ENCODE measurements at regions not wholly inside any gene's neighbourhood (a gene's known extent, or its start where the extent isn't known, plus 50 kb on each side); places are given as distances from the start of the nearest gene placed in this dataset.
"Not testable (repeated sequence)": the region's sequence is repeated elsewhere in the genome, so short reads cannot be mapped to it uniquely, and the experiment has no call there.

DNA sequence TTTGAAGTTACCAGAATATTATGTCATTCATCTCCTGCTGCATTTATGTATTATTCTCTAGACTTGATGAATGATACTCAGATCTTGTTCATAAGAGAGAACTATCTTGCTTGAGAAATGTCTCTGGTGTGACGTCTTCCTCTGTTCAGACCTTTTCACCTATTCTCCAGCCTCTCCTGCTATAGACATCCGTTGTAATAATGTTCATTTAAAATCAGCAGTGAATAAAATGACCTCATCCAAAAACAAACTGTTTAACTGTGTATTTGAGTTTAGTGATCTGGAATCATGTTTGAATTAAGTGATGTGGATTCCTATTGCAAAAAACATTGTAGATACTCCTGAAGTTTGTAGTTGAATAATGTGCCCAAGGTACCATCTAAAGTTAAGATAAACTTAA, 487.1 kb downstream of the PCNX1 start:
- H3K9me3 ChIP-seq (ENCODE audit: control insufficient read depth, insufficient read depth, low read length) = no peaks in the 10 kb centered on the region
- H3K36me3 ChIP-seq (ENCODE audit: insufficient read depth, low read length) = no peaks in the 10 kb centered on the region
- H3K4me1 ChIP-seq (ENCODE audit: insufficient read depth, low read length) = no peaks in the 10 kb centered on the region
- no peak overlapping the region for H3K9ac ChIP-seq (ENCODE audit: low read depth, low read length)

DNA sequence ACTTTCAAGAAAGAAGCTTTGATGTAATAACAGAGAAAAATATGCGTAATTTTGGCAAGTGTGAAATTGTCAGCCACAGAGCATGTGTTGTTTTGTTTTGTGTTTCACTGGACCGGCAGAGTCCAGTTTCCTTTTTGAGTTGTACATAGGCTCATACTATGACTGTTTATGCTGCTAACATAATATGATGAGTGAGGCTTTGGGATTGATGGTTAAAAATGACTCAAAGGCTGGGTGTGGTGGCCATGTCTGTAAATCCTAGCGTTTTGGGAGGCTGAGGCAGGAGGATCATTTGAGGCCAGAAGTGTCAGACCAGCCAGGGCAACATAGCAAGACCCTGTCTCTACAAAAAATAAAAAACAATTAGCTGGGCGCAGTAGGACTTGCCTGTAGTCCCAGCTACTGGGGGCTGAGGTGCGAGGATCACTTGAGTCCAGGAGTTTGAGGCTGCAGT, 487.9 kb downstream of the PCNX1 start:
- Histone ChIP-seq H3K4me1 (ENCODE audit: insufficient read depth, low read length) (no peaks in the 10 kb centered on the region), H3K9me3 (ENCODE audit: control insufficient read depth, insufficient read depth, low read length) (no peaks in the 10 kb centered on the region), H3K9ac (ENCODE audit: low read depth, low read length) (no peak overlapping the region), H3K36me3 (ENCODE audit: insufficient read depth, low read length) (no peaks in the 10 kb centered on the region)

DNA sequence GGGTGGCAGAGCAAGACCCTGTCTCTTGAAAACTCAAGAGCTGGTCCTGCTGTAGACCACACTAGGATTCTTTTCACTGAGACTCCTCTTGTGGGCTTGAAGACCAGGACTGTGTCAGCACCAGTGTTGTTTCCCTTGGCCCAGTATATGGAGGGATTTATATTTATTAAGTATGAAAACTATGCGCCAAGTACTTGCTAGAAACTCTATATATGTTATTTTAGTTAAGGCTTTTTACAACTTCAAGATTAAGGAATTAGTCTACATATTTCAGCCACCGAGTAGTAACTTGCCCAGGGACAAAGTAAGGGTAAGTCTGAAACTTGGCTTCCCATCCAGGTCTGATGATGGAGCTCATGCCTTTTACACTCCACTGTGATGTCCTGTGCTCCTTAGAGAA, 488.4 kb downstream of the PCNX1 start:
- no peaks in the 10 kb centered on the region for H3K9me3 ChIP-seq (ENCODE audit: control insufficient read depth, insufficient read depth, low read length)

DNA sequence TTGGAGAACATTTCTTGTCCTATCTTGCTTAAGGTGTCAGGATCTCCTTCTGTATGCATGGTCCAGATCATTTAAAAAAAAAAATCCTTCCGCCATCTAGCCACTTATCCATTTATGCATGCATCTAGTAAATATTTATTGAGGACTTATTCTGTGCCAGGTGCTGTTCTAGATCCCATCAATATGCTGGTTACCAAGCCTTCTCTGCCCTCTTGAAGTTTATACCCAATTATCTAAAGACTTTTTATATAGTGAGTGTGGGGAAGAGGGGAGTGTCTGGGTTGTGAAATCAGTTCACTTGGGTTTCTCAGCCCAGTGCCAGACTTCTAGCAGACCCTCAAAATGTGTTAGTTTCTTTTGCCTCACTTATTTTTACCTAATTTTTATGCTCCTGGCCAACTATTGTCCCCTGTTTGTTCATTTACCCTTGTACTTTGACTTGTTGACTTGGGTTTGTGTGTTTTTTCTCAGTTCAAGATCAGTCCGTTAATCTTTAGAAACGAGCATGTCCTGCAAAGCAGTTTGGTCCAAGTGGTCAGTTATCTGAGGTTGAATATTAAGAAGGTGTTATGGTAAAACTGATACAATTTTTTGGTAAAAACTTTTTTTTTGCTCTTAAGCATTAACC, 488.9 kb downstream of the PCNX1 start:
- H3K9ac ChIP-seq (ENCODE audit: low read depth, low read length) = no peak overlapping the region
- 0 out of 2 replicates have a peak, but pooled peaks cover 3% of the 10 kb centered on the region for H3K4me1 ChIP-seq (ENCODE audit: insufficient read depth, low read length)
- no peaks in the 10 kb centered on the region for H3K36me3 ChIP-seq (ENCODE audit: insufficient read depth, low read length)
- no peaks in the 10 kb centered on the region for H3K9me3 ChIP-seq (ENCODE audit: control insufficient read depth, insufficient read depth, low read length)

More for the DNA sequence above, 488.4 kb downstream of the PCNX1 start:
- no peaks in the 10 kb centered on the region for H3K36me3 ChIP-seq (ENCODE audit: insufficient read depth, low read length)
- no peak overlapping the region for H3K9ac ChIP-seq (ENCODE audit: low read depth, low read length)
- 0 out of 2 replicates have a peak, but pooled peaks cover under 1% of the 10 kb centered on the region for H3K4me1 ChIP-seq (ENCODE audit: insufficient read depth, low read length)

DNA sequence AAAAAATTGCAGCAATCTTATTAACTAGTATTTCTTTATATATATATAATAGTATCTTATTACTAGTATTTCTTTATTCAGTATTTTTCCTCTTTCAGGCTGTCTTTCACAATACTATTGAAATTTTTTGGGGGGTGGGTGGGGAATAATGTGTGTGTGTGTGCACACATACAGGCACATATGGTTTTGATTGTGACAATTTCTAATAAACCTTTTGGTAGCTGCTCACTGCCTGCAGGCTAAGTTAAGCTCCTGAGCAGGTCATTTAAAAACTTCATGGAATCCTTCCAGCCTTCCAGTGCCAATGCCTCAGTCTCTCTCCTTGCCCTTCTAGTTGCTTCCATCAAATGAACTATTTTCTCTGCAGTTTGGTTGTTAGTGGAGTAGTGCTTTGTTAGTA, 490.1 kb downstream of the PCNX1 start:
- no peak overlapping the region for H3K9ac ChIP-seq (ENCODE audit: low read depth, low read length)
- H3K36me3 ChIP-seq (ENCODE audit: insufficient read depth, low read length) = no peaks in the 10 kb centered on the region
- no peaks in the 10 kb centered on the region for H3K9me3 ChIP-seq (ENCODE audit: control insufficient read depth, insufficient read depth, low read length)
- 0 out of 2 replicates have a peak, but pooled peaks cover 3% of the 10 kb centered on the region for H3K4me1 ChIP-seq (ENCODE audit: insufficient read depth, low read length)

DNA sequence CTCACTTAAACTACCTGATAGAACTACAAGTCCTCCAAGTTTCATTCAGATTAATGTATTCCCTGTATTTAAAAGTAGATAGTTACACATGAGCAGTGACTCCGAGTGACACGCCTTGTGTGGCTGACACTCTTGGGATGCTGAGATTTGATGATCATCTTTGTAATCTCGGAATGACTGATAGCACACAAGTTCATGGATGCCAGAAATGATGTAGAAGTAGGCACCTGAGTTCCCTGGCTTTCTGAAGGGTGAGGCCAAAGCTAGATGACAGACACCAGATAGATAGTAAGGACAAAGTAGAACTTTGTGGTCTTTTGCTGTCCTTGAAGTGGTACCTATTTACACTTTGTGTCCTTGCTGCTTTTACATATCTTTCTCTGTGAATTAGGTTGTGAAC, 491.2 kb downstream of the PCNX1 start:
- no peaks in the 10 kb centered on the region for H3K9me3 ChIP-seq (ENCODE audit: control insufficient read depth, insufficient read depth, low read length)
- no peak overlapping the region for H3K9ac ChIP-seq (ENCODE audit: low read depth, low read length)
- no peaks in the 10 kb centered on the region for H3K36me3 ChIP-seq (ENCODE audit: insufficient read depth, low read length)
- H3K4me1 ChIP-seq (ENCODE audit: insufficient read depth, low read length) = 0 out of 2 replicates have a peak, but pooled peaks cover 3% of the 10 kb centered on the region

DNA sequence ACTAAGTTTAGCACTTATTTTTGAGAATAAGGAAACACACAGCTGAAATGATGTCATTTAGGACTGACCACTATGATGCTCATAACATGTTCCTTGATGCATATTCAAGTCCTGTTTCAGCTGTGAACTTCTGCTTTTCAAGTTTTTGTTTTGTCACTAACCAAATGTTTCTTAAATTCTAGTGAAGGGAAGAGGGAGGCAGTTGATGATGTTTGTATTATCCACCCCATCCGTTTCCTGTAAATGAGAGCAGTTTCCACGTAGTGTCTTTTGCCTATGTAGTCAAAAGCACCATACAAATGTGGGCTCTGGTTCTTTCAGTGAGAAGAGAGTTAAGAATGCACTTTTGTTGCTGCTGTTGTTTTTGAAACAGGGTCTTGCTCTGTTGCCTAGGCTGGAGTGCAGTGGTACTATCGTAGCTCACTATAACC, 491.8 kb downstream of the PCNX1 start:
- H3K9ac ChIP-seq (ENCODE audit: low read depth, low read length) = no peak overlapping the region
- H3K4me1 ChIP-seq (ENCODE audit: insufficient read depth, low read length) = 0 out of 2 replicates have a peak, but pooled peaks cover 3% of the 10 kb centered on the region
- no peaks in the 10 kb centered on the region for H3K36me3 ChIP-seq (ENCODE audit: insufficient read depth, low read length)
- H3K9me3 ChIP-seq (ENCODE audit: control insufficient read depth, insufficient read depth, low read length) = no peaks in the 10 kb centered on the region

DNA sequence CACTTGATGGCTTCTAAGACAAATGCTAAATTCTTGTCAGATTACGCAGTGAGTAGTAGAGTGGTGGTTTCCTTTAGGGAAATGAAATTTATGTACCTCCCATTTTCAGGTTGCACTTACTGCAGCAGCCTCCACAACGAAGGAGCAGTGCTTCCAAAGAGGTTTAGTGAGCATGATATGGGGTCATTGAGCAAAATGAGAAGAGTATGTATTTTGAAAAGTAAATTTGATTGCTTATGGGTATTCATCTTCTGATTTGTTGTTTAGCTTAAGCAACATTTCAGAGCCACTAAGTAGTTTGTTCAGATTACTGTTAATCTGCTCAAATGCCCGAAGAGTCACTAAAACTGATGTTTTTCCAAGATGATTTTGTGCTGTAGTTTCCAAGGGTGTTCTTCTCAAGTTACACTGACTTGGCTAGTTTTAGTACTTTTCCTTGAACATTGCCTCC, 493.6 kb downstream of the PCNX1 start:
- H3K36me3 ChIP-seq (ENCODE audit: insufficient read depth, low read length) = no peaks in the 10 kb centered on the region
- H3K4me1 ChIP-seq (ENCODE audit: insufficient read depth, low read length) = 0 out of 2 replicates have a peak, but pooled peaks cover 3% of the 10 kb centered on the region
- H3K9ac ChIP-seq (ENCODE audit: low read depth, low read length) = no peak overlapping the region
- H3K9me3 ChIP-seq (ENCODE audit: control insufficient read depth, insufficient read depth, low read length) = no peaks in the 10 kb centered on the region

DNA sequence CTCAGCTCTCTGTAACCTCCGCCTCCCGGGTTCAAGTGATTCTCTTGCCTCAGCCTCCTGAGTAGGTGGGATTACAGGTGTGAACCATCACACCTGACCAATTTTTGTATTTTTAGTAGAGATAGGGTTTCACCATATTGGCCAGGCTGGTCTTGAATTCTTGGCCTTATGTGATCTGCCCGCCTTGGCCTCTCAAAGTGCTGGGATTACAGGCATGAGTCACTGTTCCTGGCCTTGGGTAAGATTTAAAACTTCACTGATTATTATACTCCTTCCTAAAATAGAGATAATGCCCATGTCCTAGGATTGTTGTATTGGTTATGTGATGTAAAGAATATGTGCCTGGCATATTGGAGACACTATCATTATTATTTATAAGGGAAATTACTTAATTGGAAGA, 495.2 kb downstream of the PCNX1 start:
- not testable (repeated sequence) for H3K9me3 ChIP-seq (ENCODE audit: control insufficient read depth, insufficient read depth, low read length); H3K36me3 ChIP-seq (ENCODE audit: insufficient read depth, low read length); H3K4me1 ChIP-seq (ENCODE audit: insufficient read depth, low read length); H3K9ac ChIP-seq (ENCODE audit: low read depth, low read length)

DNA sequence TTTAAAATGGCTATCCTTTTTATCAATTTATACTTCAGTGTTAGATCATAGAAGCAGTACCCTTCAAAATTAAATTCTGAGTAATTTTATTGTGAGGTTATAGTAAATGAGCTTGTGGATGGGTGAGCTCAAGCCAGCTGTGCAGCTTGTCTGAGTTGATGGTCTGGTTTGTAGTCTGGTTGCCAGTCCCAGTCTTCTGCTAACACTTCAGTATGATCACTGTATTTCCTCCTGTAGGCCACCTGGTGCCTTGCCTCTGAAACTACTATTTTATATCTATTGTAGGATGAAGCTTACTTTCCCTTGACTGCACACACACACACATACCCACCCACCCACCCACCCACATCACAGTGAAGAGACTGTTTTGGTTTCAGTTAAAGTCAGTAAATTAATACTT, 496.4 kb downstream of the PCNX1 start:
- H3K36me3 ChIP-seq (ENCODE audit: insufficient read depth, low read length) = no peaks in the 10 kb centered on the region
- no peak overlapping the region for H3K9ac ChIP-seq (ENCODE audit: low read depth, low read length)
- H3K9me3 ChIP-seq (ENCODE audit: control insufficient read depth, insufficient read depth, low read length) = no peaks in the 10 kb centered on the region
- H3K4me1 ChIP-seq (ENCODE audit: insufficient read depth, low read length) = 0 out of 2 replicates have a peak, but pooled peaks cover 6% of the 10 kb centered on the region

DNA sequence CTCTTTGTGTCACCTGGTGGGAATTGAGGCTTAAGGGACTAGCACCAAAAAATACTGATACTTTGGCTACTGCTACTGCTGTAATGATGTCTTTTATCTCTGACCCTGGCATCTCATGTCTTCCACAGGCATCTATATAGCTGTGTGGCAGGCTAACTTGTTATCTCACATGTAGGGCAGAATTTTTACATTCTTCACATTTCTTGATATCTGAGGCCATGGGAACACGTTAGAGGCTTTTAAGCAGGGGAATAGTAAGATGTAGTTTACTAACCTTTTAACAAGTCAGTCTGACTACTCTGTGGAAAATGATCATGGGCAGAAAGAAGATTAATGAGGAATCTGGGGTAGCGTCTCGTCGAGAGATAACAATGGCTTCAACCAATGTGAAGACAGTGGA, 498.4 kb downstream of the PCNX1 start:
- Histone ChIP-seq H3K9ac (ENCODE audit: low read depth, low read length) (no peak overlapping the region), H3K36me3 (ENCODE audit: insufficient read depth, low read length) (no peaks in the 10 kb centered on the region), H3K9me3 (ENCODE audit: control insufficient read depth, insufficient read depth, low read length) (no peaks in the 10 kb centered on the region), H3K4me1 (ENCODE audit: insufficient read depth, low read length) (0 out of 2 replicates have a peak, but pooled peaks cover 9% of the 10 kb centered on the region)

DNA sequence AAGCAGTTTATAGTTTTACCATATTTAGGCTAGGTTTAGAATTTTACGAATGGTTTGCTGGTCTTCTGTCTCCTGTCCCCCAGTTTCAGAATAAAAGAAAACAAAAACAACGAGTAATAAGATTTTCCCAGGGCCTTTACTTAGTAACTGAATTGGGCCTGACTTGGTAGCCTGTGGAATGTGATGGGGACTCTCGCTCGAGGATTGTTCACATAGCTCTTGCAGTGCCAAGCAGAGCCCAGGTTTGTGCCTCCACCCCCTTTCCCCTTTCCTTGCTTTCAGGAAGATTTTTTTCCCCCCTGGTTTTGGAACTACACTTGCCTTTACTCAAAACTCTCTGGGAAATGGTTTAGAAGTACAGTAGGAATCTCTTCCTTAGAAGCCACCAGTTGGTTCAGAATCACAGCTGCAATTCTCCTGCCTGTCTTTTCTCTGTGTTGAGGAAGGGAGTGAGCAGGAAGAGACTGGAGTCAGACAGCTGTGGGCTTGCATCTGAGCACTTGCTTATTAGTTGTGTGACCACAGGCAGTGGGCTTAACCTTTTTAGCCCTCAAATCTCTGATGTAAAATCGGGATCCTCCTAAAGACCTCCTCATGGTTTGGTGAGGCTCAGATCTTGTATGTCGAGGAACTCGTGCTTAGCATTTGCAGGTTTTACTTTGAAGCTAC, 501.2 kb downstream of the PCNX1 start:
- Histone ChIP-seq H3K36me3 (ENCODE audit: insufficient read depth, low read length) (no peaks in the 10 kb centered on the region), H3K4me1 (ENCODE audit: insufficient read depth, low read length) (0 out of 2 replicates have a peak, but pooled peaks cover 6% of the 10 kb centered on the region), H3K9me3 (ENCODE audit: control insufficient read depth, insufficient read depth, low read length) (no peaks in the 10 kb centered on the region; the same call in 1 of the 2 replicates), H3K9ac (ENCODE audit: low read depth, low read length) (no peak overlapping the region; the same call in 1 of the 2 replicates)

DNA sequence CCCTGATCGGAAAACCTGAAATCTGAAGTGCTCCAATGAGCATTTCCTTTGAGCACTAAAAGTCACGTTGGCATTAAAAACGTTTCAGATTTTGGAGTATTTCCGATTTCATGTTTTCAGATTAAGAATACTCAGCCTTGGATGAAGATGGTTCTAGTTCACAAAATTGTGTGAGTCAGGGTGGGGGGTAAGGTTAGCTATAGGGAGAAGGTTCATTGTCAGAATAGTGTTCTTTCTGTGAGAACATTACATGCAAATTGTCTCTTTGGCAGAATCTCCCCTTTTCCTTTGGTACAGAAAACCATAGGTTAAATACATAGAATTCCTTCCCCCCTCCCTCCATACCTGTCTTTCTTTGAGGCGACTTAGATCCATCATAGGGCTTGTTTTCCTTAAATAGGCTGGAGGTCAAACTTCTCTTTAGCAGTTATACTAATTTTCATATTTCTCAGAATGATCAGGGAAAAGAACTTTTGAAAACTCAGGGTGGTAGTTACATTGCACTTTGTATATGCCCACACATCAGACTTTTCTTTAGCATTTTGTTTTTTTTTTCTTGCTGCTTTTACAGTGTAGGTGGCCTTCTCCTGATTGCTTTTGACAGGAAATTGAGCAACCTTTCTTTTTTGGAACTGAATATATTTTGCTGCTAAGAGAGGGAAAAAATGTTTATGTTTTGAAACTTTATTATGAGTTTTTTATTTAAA, 503.5 kb downstream of the PCNX1 start:
- no peaks in the 10 kb centered on the region; the same call in 1 of the 2 replicates for H3K9me3 ChIP-seq (ENCODE audit: control insufficient read depth, insufficient read depth, low read length)
- no peaks in the 10 kb centered on the region for H3K36me3 ChIP-seq (ENCODE audit: insufficient read depth, low read length)
- no peak overlapping the region for H3K9ac ChIP-seq (ENCODE audit: low read depth, low read length)
- 0 out of 2 replicates have a peak, but pooled peaks cover 6% of the 10 kb centered on the region for H3K4me1 ChIP-seq (ENCODE audit: insufficient read depth, low read length)

DNA sequence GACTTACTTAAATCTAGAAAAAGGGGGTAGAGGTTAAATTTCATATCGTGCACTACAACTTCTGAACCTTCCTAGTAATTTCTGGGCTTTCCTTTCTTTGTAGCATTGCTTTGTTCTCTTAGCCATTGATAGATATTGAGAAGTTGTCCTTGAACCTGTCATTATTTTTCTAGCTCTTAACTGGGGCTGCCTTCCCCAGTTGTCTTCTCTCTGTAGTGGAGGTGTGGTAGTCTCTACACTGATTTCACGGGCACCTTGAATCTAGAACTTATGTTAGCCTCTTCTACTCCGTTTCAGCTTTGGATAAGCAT, 504.0 kb downstream of the PCNX1 start:
- Histone ChIP-seq H3K36me3 (ENCODE audit: insufficient read depth, low read length) (no peaks in the 10 kb centered on the region), H3K9ac (ENCODE audit: low read depth, low read length) (no peak overlapping the region), H3K4me1 (ENCODE audit: insufficient read depth, low read length) (0 out of 2 replicates have a peak, but pooled peaks cover 7% of the 10 kb centered on the region), H3K9me3 (ENCODE audit: control insufficient read depth, insufficient read depth, low read length) (no peaks in the 10 kb centered on the region; the same call in 1 of the 2 replicates)

Data from ES-I3 (cell line).